Caki2 (cell line): ENCODE measurements at regions not wholly inside any gene's neighbourhood (a gene's known extent, or its start where the extent isn't known, plus 50 kb on each side); places are given as distances from the start of the nearest gene placed in this dataset.

Experiments used
- DNase-seq: peaks from one replicate; pipeline ENCODE4 v3.0.0-alpha.2; 2015; ENCODE audit warnings: low read depth
- in situ Hi-C: cut with HindIII; loops from 2 replicates; pipeline ENCODE4 v1.10.0; 2016; ENCODE audit warnings: low sequenced_read_pairs, low pct_unique_long_range_greater_than_20kb, mixed read lengths

GRCh38 chr2:117108741-117109267 is 705.7 kb upstream of the DDX18 start:
- no peak for DNase-seq
- in situ Hi-C loops, result no loop called here

- in situ Hi-C loops, result no loop called here
- DNase-seq, result no peak
These were observed 695.5 kb upstream of the DDX18 start for GRCh38 chr2:117118994-117119393.

- in situ Hi-C loops, result no loop called here
- DNase-seq, result no peak
These were observed 691.1 kb upstream of the DDX18 start for GRCh38 chr2:117123362-117123761.

GRCh38 chr2:117126656-117127055 is 687.8 kb upstream of the DDX18 start:
- DNase-seq, result no peak
- in situ Hi-C loops, result no loop called here

- DNase-seq, result no peak
- in situ Hi-C loops, result no loop called here
These were observed 686.8 kb upstream of the DDX18 start for GRCh38 chr2:117127680-117128079.

- in situ Hi-C loops, result no loop called here
- peak; percentile 2 for DNase-seq
These were observed 686.0 kb upstream of the DDX18 start for GRCh38 chr2:117128461-117128860.

GRCh38 chr2:117137371-117137770 is 677.1 kb upstream of the DDX18 start:
- no peak for DNase-seq
- in situ Hi-C loops, result no loop called here

- in situ Hi-C loops, result no loop called here
- no peak for DNase-seq
These were observed 645.3 kb upstream of the DDX18 start for GRCh38 chr2:117169036-117169765.

- in situ Hi-C loops, result no loop called here
- DNase-seq, result no peak
These were observed 643.6 kb upstream of the DDX18 start for GRCh38 chr2:117170897-117171296.

- DNase-seq, result no peak
- in situ Hi-C loops, result no loop called here
These were observed 635.1 kb upstream of the DDX18 start for GRCh38 chr2:117179405-117179804.

- DNase-seq, result no peak
- in situ Hi-C loops, result no loop called here
These were observed 623.5 kb upstream of the DDX18 start for GRCh38 chr2:117190856-117191559.

- in situ Hi-C loops, result no loop called here
- no peak for DNase-seq
These were observed 619.1 kb upstream of the DDX18 start for GRCh38 chr2:117195381-117195780.

- DNase-seq, result no peak
- in situ Hi-C loops, result no loop called here
These were observed 615.0 kb upstream of the DDX18 start for GRCh38 chr2:117199511-117199910.

- DNase-seq, result no peak
- in situ Hi-C loops, result no loop called here
These were observed 601.9 kb upstream of the DDX18 start for GRCh38 chr2:117212562-117212961.

- in situ Hi-C loops, result no loop called here
- no peak for DNase-seq
These were observed 597.3 kb upstream of the DDX18 start for GRCh38 chr2:117217145-117217544.

GRCh38 chr2:117222809-117223208 is 591.7 kb upstream of the DDX18 start:
- DNase-seq, result no peak
- in situ Hi-C loops, result no loop called here

- in situ Hi-C loops, result no loop called here
- no peak for DNase-seq
These were observed 582.2 kb upstream of the DDX18 start for GRCh38 chr2:117232305-117232704.

- in situ Hi-C loops, result no loop called here
- DNase-seq, result no peak
These were observed 557.1 kb upstream of the DDX18 start for GRCh38 chr2:117257362-117257761.

GRCh38 chr2:117269574-117269973 is 544.9 kb upstream of the DDX18 start:
- no peak for DNase-seq
- in situ Hi-C loops, result no loop called here

GRCh38 chr2:117271631-117272030 is 542.9 kb upstream of the DDX18 start:
- in situ Hi-C loops, result no loop called here
- DNase-seq, result no peak
